Gastroesophageal sphincter (tissue), 3 donors: ENCODE measurements at regions not wholly inside any gene's neighbourhood (a gene's known extent, or its start where the extent isn't known, plus 50 kb on each side); places are given as distances from the start of the nearest gene placed in this dataset.

Experiments
- EP300 ChIP-seq: sonication (generic); formaldehyde crosslinking; IDR thresholded peaks from one replicate; pipeline ENCODE4 v1.6.1; 2017; ENCODE audit warnings: antibody characterized with exemption, mild to moderate bottlenecking
- TF ChIP-seq, protein P1 (sequence below), 4 experiments: fragments of 200-600 bp in 2 of 4; fragments of 450-650 bp in 2 of 4; sonication (generic) in 1 of 4; IDR thresholded peaks; one replicate each; pipeline ENCODE4 v1.5.1; 2017 to 2019; ENCODE audit warnings: antibody characterized with exemption in 4 of 4, mild to moderate bottlenecking in 2 of 4, moderate library complexity in 2 of 4

DNA sequence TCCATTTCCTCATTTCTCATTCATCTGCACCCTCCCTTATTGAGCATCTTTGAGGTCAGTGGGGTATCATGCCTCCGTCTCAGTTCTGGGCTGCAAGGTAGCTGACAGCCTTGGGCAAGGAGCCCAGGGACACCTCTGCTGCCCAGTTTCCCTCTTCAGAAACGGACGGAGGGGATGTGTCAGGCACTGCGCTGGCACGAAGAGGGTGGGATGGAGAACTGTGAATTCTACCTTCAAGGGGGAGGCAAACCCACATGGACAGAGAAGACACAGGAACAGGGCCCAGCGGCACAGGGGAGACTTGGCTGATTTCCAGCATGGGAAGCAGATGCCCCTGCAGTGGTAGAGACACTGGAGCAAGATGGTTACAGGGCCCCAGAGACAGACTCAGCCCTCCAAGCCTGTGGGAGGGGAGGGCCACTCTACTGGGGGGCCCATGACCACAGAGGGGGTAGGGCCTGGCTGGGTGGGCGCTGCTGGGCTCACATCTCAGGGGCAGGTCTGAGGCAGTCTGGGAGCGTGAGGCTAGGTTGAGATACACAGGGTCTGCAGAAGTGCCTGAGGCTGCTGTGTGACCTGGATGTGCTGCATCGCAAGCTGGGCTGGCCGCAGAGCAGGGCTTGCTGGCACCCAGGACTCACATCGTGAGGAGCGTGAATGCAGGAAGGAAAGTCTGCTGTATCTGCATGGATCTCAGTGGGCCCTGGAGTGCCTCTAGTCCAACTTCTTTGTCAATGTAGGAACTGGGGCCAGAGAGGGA lies 92.3 kb downstream of the HS1BP3 start:
- TF ChIP-seq, protein P1, sequence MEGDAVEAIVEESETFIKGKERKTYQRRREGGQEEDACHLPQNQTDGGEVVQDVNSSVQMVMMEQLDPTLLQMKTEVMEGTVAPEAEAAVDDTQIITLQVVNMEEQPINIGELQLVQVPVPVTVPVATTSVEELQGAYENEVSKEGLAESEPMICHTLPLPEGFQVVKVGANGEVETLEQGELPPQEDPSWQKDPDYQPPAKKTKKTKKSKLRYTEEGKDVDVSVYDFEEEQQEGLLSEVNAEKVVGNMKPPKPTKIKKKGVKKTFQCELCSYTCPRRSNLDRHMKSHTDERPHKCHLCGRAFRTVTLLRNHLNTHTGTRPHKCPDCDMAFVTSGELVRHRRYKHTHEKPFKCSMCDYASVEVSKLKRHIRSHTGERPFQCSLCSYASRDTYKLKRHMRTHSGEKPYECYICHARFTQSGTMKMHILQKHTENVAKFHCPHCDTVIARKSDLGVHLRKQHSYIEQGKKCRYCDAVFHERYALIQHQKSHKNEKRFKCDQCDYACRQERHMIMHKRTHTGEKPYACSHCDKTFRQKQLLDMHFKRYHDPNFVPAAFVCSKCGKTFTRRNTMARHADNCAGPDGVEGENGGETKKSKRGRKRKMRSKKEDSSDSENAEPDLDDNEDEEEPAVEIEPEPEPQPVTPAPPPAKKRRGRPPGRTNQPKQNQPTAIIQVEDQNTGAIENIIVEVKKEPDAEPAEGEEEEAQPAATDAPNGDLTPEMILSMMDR (IDR thresholded peaks at IDR 0.05), result no peak
- no peak for TF ChIP-seq EP300
